WTC11 (cell line): ENCODE measurements at regions not wholly inside any gene's neighbourhood (a gene's known extent, or its start where the extent isn't known, plus 50 kb on each side); places are given as distances from the start of the nearest gene placed in this dataset.

Experiments used
- ATAC-seq: fragments of 200-7000 bp; cut with Tn5 transposase; 2 replicates; pipeline ENCODE4 v1.10.0; 2021; ENCODE audit warnings: mild to moderate bottlenecking, moderate library complexity
- CTCF ChIA-PET: fragments of 300-600 bp; sonication (Branson Sonifier 250); formaldehyde crosslinking; loops from one replicate; lab custom pipeline; 2021; ENCODE audit warnings: antibody characterized with exemption; lab: Charles Lee
- POLR2A ChIA-PET: fragments of 350-600 bp; sonication (Branson Sonifier 250); formaldehyde crosslinking; loops from one replicate; lab custom pipeline; 2021; ENCODE audit warnings: antibody characterized with exemption; lab: Charles Lee
- DNase-seq: peaks from one replicate; pipeline ENCODE4 v3.0.0; 2021; ENCODE audit warnings: low spot score
- H3K27ac Mint-ChIP-seq: 2 replicates; pipeline ENCODE4 v1.8.0; 2021; ENCODE audit warnings: mixed read lengths
- H3K27me3 Mint-ChIP-seq: 2 replicates; pipeline ENCODE4 v1.8.0; 2021; ENCODE audit warnings: low read depth, mild to moderate bottlenecking, moderate library complexity, mixed read lengths
- H3K36me3 Mint-ChIP-seq: 2 replicates; pipeline ENCODE4 v1.8.0; 2021; ENCODE audit warnings: mixed read lengths
- H3K4me1 Mint-ChIP-seq: 2 replicates; pipeline ENCODE4 v1.8.0; 2022; ENCODE audit warnings: mixed read lengths
- H3K4me3 Mint-ChIP-seq: 2 replicates; pipeline ENCODE4 v1.8.0; 2021; ENCODE audit warnings: mild to moderate bottlenecking, moderate library complexity, mixed read lengths
- H3K9me3 Mint-ChIP-seq: 2 replicates; pipeline ENCODE4 v1.8.0; 2021; ENCODE audit warnings: mixed read lengths
- ATF1 ChIP-seq: sonication (generic); formaldehyde crosslinking; IDR thresholded peaks from 2 replicates; pipeline ENCODE4 v1.8.1; 2023; ENCODE audit warnings: mild to moderate bottlenecking, moderate library complexity, missing genetic modification reagents
- ELF4 ChIP-seq: sonication (generic); formaldehyde crosslinking; IDR thresholded peaks from 2 replicates; pipeline ENCODE4 v1.8.1; 2022; ENCODE audit warnings: low read depth, mild to moderate bottlenecking, moderate library complexity, missing genetic modification reagents
- ESRRA ChIP-seq: sonication (generic); formaldehyde crosslinking; IDR thresholded peaks from 2 replicates; pipeline ENCODE4 v1.8.1; 2022; ENCODE audit warnings: mild to moderate bottlenecking, missing genetic modification reagents, borderline replicate concordance
- FOXJ3 ChIP-seq: sonication (generic); formaldehyde crosslinking; IDR thresholded peaks from 2 replicates; pipeline ENCODE4 v1.9.0; 2021; ENCODE audit warnings: missing genetic modification reagents, mild to moderate bottlenecking, borderline replicate concordance
- GRHL2 ChIP-seq: fragments of 250-450 bp; sonication (Bioruptor Pico); IDR thresholded peaks from 2 replicates; pipeline ENCODE4 v1.8.0; 2022; ENCODE audit warnings: mild to moderate bottlenecking, moderate library complexity; ENCODE audit not compliant: insufficient replicate concordance, severe bottlenecking
- HMGA2 ChIP-seq: fragments of 250-450 bp; sonication (Bioruptor Pico); IDR thresholded peaks from 2 replicates; pipeline ENCODE4 v1.4.0; 2021; ENCODE audit warnings: mild to moderate bottlenecking, moderate library complexity
- JAZF1 ChIP-seq: fragments of 250-450 bp; sonication (Bioruptor Pico); IDR thresholded peaks from 2 replicates; pipeline ENCODE4 v1.9.0; 2021; ENCODE audit warnings: moderate library complexity, mild to moderate bottlenecking, inconsistent platforms
- JUN ChIP-seq: sonication (generic); formaldehyde crosslinking; IDR thresholded peaks from 2 replicates; pipeline ENCODE4 v1.8.0; 2023; ENCODE audit warnings: mild to moderate bottlenecking, missing genetic modification reagents
- MYBL2 ChIP-seq: sonication (generic); formaldehyde crosslinking; IDR thresholded peaks from 2 replicates; pipeline ENCODE4 v1.8.1; 2023; ENCODE audit warnings: mild to moderate bottlenecking, moderate library complexity, missing genetic modification reagents
- NFATC4 ChIP-seq: fragments of 250-450 bp; sonication (Bioruptor Pico); IDR thresholded peaks from 2 replicates; pipeline ENCODE4 v1.9.0; 2021; ENCODE audit warnings: mild to moderate bottlenecking
- NR1H2 ChIP-seq: sonication (generic); formaldehyde crosslinking; IDR thresholded peaks from 2 replicates; pipeline ENCODE4 v1.9.0; 2021; ENCODE audit warnings: mild to moderate bottlenecking, moderate library complexity, missing genetic modification reagents
- NR3C1 ChIP-seq: sonication (generic); formaldehyde crosslinking; conservative IDR thresholded peaks from 2 replicates; pipeline ENCODE4 v1.8.1; 2023; ENCODE audit warnings: low read depth, mild to moderate bottlenecking, missing genetic modification reagents
- OVOL2 ChIP-seq: fragments of 250-450 bp; sonication (Bioruptor Pico); IDR thresholded peaks from 2 replicates; pipeline ENCODE4 v1.9.0; 2021; ENCODE audit warnings: mild to moderate bottlenecking, borderline replicate concordance
- PRRX2 ChIP-seq: fragments of 250-450 bp; sonication (Bioruptor Pico); IDR thresholded peaks from 2 replicates; pipeline ENCODE4 v1.8.0; 2021; ENCODE audit warnings: mild to moderate bottlenecking
- SOX15 ChIP-seq: fragments of 250-450 bp; sonication (Bioruptor Pico); IDR thresholded peaks from 2 replicates; pipeline ENCODE4 v1.9.0; 2021; ENCODE audit warnings: mild to moderate bottlenecking
- TCF7 ChIP-seq: sonication (generic); formaldehyde crosslinking; IDR thresholded peaks from 2 replicates; pipeline ENCODE4 v1.8.0; 2022; ENCODE audit warnings: mild to moderate bottlenecking, low read depth, missing genetic modification reagents, moderate library complexity
- TP53 ChIP-seq: sonication (generic); formaldehyde crosslinking; IDR thresholded peaks from 2 replicates; pipeline ENCODE4 v1.8.1; 2023; ENCODE audit warnings: mild to moderate bottlenecking, missing genetic modification reagents
- ZNF121 ChIP-seq: sonication (generic); formaldehyde crosslinking; IDR thresholded peaks from 2 replicates; pipeline ENCODE4 v1.8.0; 2023; ENCODE audit warnings: missing genetic modification reagents
- ZNF138 ChIP-seq: sonication (generic); formaldehyde crosslinking; conservative IDR thresholded peaks from 2 replicates; pipeline ENCODE4 v1.8.1; 2022; ENCODE audit warnings: mild to moderate bottlenecking, moderate library complexity, missing genetic modification reagents
- ZNF317 ChIP-seq: sonication (generic); formaldehyde crosslinking; IDR thresholded peaks from 2 replicates; pipeline ENCODE4 v1.8.1; 2023; ENCODE audit warnings: low read depth, mild to moderate bottlenecking, moderate library complexity, missing genetic modification reagents, borderline replicate concordance
- TF ChIP-seq, protein P1 (sequence below): sonication (generic); formaldehyde crosslinking; IDR thresholded peaks from 2 replicates; pipeline ENCODE4 v1.8.0; 2022; ENCODE audit warnings: missing genetic modification reagents
- TF ChIP-seq, protein P2 (sequence below): sonication (generic); formaldehyde crosslinking; IDR thresholded peaks from 2 replicates; pipeline ENCODE4 v1.8.1; 2023; ENCODE audit warnings: mild to moderate bottlenecking, missing genetic modification reagents
- TF ChIP-seq, protein P3 (sequence below): sonication (generic); formaldehyde crosslinking; IDR thresholded peaks from 2 replicates; pipeline ENCODE4 v1.8.1; 2022; ENCODE audit warnings: low read depth, mild to moderate bottlenecking, moderate library complexity, missing genetic modification reagents, borderline replicate concordance
- TF ChIP-seq, protein P4 (sequence below): fragments of 250-450 bp; sonication (Bioruptor Pico); IDR thresholded peaks from 2 replicates; pipeline ENCODE4 v1.9.0; 2021; ENCODE audit warnings: mild to moderate bottlenecking
- TF ChIP-seq, protein P5 (sequence below): sonication (generic); formaldehyde crosslinking; IDR thresholded peaks from 2 replicates; pipeline ENCODE4 v1.8.0; 2023; ENCODE audit warnings: mild to moderate bottlenecking, missing genetic modification reagents

DNA sequence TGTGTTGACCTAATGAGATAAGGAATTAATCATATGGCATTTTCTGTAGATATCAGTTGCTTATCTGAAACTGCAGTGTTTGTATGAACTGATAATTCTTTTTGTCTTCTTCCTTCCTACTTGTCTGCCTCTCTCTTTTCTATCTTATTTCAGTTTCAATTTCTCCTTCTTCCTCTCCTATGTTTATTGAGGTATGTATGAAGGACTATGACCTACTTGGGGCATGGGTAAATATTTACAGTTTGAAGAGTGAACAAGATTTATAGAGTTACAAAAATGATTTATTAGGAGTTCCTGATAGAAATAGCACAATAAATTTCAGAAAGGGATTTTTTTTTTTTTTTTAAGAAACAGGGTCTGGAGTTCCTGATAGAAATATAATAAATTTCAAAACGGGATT lies 88.7 kb upstream of the MUCL1 start:
- POLR2A ChIA-PET = no interaction called here
- Mint-ChIP-seq H3K27ac (no peak overlapping the region), H3K4me1 (no peaks in the 10 kb centered on the region)
- ATAC-seq = no peak
- TF ChIP-seq JUN (CRISPR knock-in tag) (no peak), NR1H2 (CRISPR knock-in tag) (no peak), TP53 (CRISPR knock-in tag) (no peak), ATF1 (no peak), NR3C1 (CRISPR knock-in tag) (no peak), OVOL2 (CRISPR knock-in tag) (no peak), TCF7 (CRISPR knock-in tag) (no peak), SOX15 (CRISPR knock-in tag) (no peak), GRHL2 (CRISPR knock-in tag) (no peak), ZNF121 (CRISPR knock-in tag) (no peak), FOXJ3 (CRISPR knock-in tag) (no peak), HMGA2 (no peak), ZNF138 (CRISPR knock-in tag) (no peak)
- TF ChIP-seq, protein P1, sequence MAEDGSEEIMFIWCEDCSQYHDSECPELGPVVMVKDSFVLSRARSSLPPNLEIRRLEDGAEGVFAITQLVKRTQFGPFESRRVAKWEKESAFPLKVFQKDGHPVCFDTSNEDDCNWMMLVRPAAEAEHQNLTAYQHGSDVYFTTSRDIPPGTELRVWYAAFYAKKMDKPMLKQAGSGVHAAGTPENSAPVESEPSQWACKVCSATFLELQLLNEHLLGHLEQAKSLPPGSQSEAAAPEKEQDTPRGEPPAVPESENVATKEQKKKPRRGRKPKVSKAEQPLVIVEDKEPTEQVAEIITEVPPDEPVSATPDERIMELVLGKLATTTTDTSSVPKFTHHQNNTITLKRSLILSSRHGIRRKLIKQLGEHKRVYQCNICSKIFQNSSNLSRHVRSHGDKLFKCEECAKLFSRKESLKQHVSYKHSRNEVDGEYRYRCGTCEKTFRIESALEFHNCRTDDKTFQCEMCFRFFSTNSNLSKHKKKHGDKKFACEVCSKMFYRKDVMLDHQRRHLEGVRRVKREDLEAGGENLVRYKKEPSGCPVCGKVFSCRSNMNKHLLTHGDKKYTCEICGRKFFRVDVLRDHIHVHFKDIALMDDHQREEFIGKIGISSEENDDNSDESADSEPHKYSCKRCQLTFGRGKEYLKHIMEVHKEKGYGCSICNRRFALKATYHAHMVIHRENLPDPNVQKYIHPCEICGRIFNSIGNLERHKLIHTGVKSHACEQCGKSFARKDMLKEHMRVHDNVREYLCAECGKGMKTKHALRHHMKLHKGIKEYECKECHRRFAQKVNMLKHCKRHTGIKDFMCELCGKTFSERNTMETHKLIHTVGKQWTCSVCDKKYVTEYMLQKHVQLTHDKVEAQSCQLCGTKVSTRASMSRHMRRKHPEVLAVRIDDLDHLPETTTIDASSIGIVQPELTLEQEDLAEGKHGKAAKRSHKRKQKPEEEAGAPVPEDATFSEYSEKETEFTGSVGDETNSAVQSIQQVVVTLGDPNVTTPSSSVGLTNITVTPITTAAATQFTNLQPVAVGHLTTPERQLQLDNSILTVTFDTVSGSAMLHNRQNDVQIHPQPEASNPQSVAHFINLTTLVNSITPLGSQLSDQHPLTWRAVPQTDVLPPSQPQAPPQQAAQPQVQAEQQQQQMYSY (CRISPR knock-in tag) = no peak
- TF ChIP-seq, protein P2, sequence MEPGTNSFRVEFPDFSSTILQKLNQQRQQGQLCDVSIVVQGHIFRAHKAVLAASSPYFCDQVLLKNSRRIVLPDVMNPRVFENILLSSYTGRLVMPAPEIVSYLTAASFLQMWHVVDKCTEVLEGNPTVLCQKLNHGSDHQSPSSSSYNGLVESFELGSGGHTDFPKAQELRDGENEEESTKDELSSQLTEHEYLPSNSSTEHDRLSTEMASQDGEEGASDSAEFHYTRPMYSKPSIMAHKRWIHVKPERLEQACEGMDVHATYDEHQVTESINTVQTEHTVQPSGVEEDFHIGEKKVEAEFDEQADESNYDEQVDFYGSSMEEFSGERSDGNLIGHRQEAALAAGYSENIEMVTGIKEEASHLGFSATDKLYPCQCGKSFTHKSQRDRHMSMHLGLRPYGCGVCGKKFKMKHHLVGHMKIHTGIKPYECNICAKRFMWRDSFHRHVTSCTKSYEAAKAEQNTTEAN (CRISPR knock-in tag) = no peak
- TF ChIP-seq, protein P3, sequence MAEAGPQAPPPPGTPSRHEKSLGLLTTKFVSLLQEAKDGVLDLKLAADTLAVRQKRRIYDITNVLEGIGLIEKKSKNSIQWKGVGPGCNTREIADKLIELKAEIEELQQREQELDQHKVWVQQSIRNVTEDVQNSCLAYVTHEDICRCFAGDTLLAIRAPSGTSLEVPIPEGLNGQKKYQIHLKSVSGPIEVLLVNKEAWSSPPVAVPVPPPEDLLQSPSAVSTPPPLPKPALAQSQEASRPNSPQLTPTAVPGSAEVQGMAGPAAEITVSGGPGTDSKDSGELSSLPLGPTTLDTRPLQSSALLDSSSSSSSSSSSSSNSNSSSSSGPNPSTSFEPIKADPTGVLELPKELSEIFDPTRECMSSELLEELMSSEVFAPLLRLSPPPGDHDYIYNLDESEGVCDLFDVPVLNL (CRISPR knock-in tag) = no peak
- TF ChIP-seq, protein P4, sequence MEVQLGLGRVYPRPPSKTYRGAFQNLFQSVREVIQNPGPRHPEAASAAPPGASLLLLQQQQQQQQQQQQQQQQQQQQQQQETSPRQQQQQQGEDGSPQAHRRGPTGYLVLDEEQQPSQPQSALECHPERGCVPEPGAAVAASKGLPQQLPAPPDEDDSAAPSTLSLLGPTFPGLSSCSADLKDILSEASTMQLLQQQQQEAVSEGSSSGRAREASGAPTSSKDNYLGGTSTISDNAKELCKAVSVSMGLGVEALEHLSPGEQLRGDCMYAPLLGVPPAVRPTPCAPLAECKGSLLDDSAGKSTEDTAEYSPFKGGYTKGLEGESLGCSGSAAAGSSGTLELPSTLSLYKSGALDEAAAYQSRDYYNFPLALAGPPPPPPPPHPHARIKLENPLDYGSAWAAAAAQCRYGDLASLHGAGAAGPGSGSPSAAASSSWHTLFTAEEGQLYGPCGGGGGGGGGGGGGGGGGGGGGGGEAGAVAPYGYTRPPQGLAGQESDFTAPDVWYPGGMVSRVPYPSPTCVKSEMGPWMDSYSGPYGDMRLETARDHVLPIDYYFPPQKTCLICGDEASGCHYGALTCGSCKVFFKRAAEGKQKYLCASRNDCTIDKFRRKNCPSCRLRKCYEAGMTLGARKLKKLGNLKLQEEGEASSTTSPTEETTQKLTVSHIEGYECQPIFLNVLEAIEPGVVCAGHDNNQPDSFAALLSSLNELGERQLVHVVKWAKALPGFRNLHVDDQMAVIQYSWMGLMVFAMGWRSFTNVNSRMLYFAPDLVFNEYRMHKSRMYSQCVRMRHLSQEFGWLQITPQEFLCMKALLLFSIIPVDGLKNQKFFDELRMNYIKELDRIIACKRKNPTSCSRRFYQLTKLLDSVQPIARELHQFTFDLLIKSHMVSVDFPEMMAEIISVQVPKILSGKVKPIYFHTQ = no peak
- TF ChIP-seq, all 79 proteins: peak for 0
- Mint-ChIP-seq H3K9me3 (no peaks in the 10 kb centered on the region), H3K36me3 (no peaks in the 10 kb centered on the region), H3K27me3 (no peaks in the 10 kb centered on the region; the same call in 1 of the 2 replicates), H3K4me3 (no peak overlapping the region)
- no peak for DNase-seq
- CTCF ChIA-PET = no interaction called here

DNA sequence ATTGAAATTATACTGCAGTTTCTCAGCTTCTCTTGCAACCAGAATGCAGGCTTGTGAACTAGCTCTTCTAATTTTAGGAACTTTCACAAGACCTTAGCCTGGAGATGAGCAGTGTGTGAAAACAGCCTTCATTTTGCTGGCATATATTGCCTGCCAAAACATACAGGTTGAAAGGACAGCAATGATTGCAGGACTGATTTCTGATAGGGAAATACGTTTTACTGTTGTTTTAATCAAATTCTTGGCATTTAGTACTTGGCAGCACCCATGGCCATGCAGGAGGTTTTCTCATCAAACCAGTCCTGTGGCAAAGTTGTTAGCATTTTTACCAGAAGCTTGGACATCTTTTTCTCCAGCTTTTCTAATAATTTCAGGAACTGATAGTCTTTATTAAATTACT lies 91.9 kb upstream of the MUCL1 start:
- CTCF ChIA-PET = interaction anchor here (1.2 to 1.3 kb wide), 2 partner anchors 166 to 310 kb away, joined by 3 to 4 read pairs; no protein-coding TSS in a partner anchor
- Mint-ChIP-seq H3K4me3 (no peak overlapping the region), H3K9me3 (peaks cover 7% of the 10 kb centered on the region), H3K27ac (no peak overlapping the region), H3K4me1 (no peaks in the 10 kb centered on the region), H3K27me3 (no peaks in the 10 kb centered on the region), H3K36me3 (no peaks in the 10 kb centered on the region)
- ATAC-seq (no peak), DNase-seq (no peak)
- POLR2A ChIA-PET = no interaction called here
- TF ChIP-seq, protein P5, sequence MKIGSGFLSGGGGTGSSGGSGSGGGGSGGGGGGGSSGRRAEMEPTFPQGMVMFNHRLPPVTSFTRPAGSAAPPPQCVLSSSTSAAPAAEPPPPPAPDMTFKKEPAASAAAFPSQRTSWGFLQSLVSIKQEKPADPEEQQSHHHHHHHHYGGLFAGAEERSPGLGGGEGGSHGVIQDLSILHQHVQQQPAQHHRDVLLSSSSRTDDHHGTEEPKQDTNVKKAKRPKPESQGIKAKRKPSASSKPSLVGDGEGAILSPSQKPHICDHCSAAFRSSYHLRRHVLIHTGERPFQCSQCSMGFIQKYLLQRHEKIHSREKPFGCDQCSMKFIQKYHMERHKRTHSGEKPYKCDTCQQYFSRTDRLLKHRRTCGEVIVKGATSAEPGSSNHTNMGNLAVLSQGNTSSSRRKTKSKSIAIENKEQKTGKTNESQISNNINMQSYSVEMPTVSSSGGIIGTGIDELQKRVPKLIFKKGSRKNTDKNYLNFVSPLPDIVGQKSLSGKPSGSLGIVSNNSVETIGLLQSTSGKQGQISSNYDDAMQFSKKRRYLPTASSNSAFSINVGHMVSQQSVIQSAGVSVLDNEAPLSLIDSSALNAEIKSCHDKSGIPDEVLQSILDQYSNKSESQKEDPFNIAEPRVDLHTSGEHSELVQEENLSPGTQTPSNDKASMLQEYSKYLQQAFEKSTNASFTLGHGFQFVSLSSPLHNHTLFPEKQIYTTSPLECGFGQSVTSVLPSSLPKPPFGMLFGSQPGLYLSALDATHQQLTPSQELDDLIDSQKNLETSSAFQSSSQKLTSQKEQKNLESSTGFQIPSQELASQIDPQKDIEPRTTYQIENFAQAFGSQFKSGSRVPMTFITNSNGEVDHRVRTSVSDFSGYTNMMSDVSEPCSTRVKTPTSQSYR (CRISPR knock-in tag) = no peak
- TF ChIP-seq JAZF1 (CRISPR knock-in tag) = no peak
- TF ChIP-seq PRRX2 (CRISPR knock-in tag) = no peak
- TF ChIP-seq ELF4 (CRISPR knock-in tag) = no peak
- TF ChIP-seq ESRRA (CRISPR knock-in tag) = no peak
- TF ChIP-seq, protein P3 (CRISPR knock-in tag) = no peak
- TF ChIP-seq MYBL2 (CRISPR knock-in tag) = no peak
- no peak for TF ChIP-seq NFATC4 (CRISPR knock-in tag)
- no peak for TF ChIP-seq JUN (CRISPR knock-in tag)
- no peak for TF ChIP-seq ZNF317 (CRISPR knock-in tag)
